HL-60/S4 treated with retinoic acid at 250 ng/mL for 4 days and 3 days (cell line): ENCODE measurements at regions not wholly inside any gene's neighbourhood (a gene's known extent, or its start where the extent isn't known, plus 50 kb on each side); places are given as distances from the start of the nearest gene placed in this dataset.

Experiments used
- in situ Hi-C: fragments of 300-500 bp; cut with MboI; formaldehyde crosslinking; loops from 2 replicates; pipeline ENCODE4 v1.7.0; 2022; ENCODE audit warnings: low sequenced_read_pairs

- in situ Hi-C loops: no loop called here
Measured at GRCh38 chr9:86836266-86836665, 111.0 kb downstream of the GAS1 start.

- in situ Hi-C loops: no loop called here
Measured at GRCh38 chr9:86830356-86830755, 117.0 kb downstream of the GAS1 start.

GRCh38 chr9:86829496-86830046 lies 117.7 kb downstream of the GAS1 start:
- in situ Hi-C loops: no loop called here

- in situ Hi-C loops: no loop called here
Measured at GRCh38 chr9:86828631-86829030, 118.7 kb downstream of the GAS1 start.

GRCh38 chr9:86827893-86828292 lies 119.4 kb downstream of the GAS1 start:
- in situ Hi-C loops: no loop called here

- in situ Hi-C loops: no loop called here
Measured at GRCh38 chr9:86825299-86825698, 122.0 kb downstream of the GAS1 start.

GRCh38 chr9:86822006-86822801 lies 125.1 kb downstream of the GAS1 start:
- in situ Hi-C loops: no loop called here

GRCh38 chr9:86821006-86821845 lies 126.1 kb downstream of the GAS1 start:
- in situ Hi-C loops: no loop called here

- in situ Hi-C loops: no loop called here
Measured at GRCh38 chr9:86819552-86819951, 127.8 kb downstream of the GAS1 start.

- in situ Hi-C loops: no loop called here
Measured at GRCh38 chr9:86818636-86819035, 128.7 kb downstream of the GAS1 start.

- in situ Hi-C loops: no loop called here
Measured at GRCh38 chr9:86816868-86817267, 130.4 kb downstream of the GAS1 start.

- in situ Hi-C loops: no loop called here
Measured at GRCh38 chr9:86816366-86816765, 130.9 kb downstream of the GAS1 start.

GRCh38 chr9:86812616-86813015 lies 134.7 kb downstream of the GAS1 start:
- in situ Hi-C loops: no loop called here

GRCh38 chr9:86809759-86810367 lies 137.4 kb downstream of the GAS1 start:
- in situ Hi-C loops: no loop called here

GRCh38 chr9:86809151-86809550 lies 138.2 kb downstream of the GAS1 start:
- in situ Hi-C loops: no loop called here

- in situ Hi-C loops: no loop called here
Measured at GRCh38 chr9:86807367-86807976, 139.8 kb downstream of the GAS1 start.

- in situ Hi-C loops: no loop called here
Measured at GRCh38 chr9:86804011-86804410, 143.3 kb downstream of the GAS1 start.

- in situ Hi-C loops: no loop called here
Measured at GRCh38 chr9:86802900-86803673, 144.2 kb downstream of the GAS1 start.

- in situ Hi-C loops: no loop called here
Measured at GRCh38 chr9:86801246-86801645, 146.1 kb downstream of the GAS1 start.

GRCh38 chr9:86800681-86801080 lies 146.6 kb downstream of the GAS1 start:
- in situ Hi-C loops: no loop called here
